SK-N-SH treated with all-trans-retinoic acid at 6 μM for 48 hours (cell line): ENCODE measurements at regions not wholly inside any gene's neighbourhood (a gene's known extent, or its start where the extent isn't known, plus 50 kb on each side); places are given as distances from the start of the nearest gene placed in this dataset.

Experiments
- ATAC-seq: fragments of 200-7000 bp; cut with Tn5 transposase; 3 replicates; pipeline ENCODE4 v1.9.1; 2020; ENCODE audit warnings: mild to moderate bottlenecking, moderate library complexity
- ARNTL ChIP-seq: fragments of 450-650 bp; formaldehyde crosslinking; IDR thresholded peaks from 2 replicates; pipeline ENCODE4 v1.5.0; 2020; ENCODE audit warnings: low read depth, mild to moderate bottlenecking, moderate library complexity, borderline replicate concordance
- BACH2 ChIP-seq: fragments of 250-450 bp; sonication (Bioruptor Pico); IDR thresholded peaks from 2 replicates; pipeline ENCODE4 v1.9.0; 2021; ENCODE audit warnings: mild to moderate bottlenecking, borderline replicate concordance
- CREB5 ChIP-seq: fragments of 250-450 bp; sonication (Bioruptor Pico); IDR thresholded peaks from 2 replicates; pipeline ENCODE4 v1.5.1; 2020; ENCODE audit warnings: low read depth, mild to moderate bottlenecking, moderate library complexity
- CSDC2 ChIP-seq: fragments of 250-450 bp; sonication (Bioruptor Pico); IDR thresholded peaks from 2 replicates; pipeline ENCODE4 v1.5.0; 2020; ENCODE audit warnings: mild to moderate bottlenecking, moderate library complexity
- CSRNP3 ChIP-seq: fragments of 250-450 bp; sonication (Bioruptor Pico); IDR thresholded peaks from 2 replicates; pipeline ENCODE4 v1.5.1; 2021; ENCODE audit warnings: mild to moderate bottlenecking, moderate library complexity
- ESRRG ChIP-seq: fragments of 250-450 bp; sonication (Bioruptor Pico); IDR thresholded peaks from 2 replicates; pipeline ENCODE4 v1.6.1; 2021; ENCODE audit warnings: mild to moderate bottlenecking
- GLIS3 ChIP-seq: fragments of 250-450 bp; sonication (Bioruptor Pico); IDR thresholded peaks from 2 replicates; pipeline ENCODE4 v1.5.0; 2020; ENCODE audit warnings: mild to moderate bottlenecking, moderate library complexity
- ISL1 ChIP-seq: fragments of 250-450 bp; sonication (Bioruptor Pico); IDR thresholded peaks from 2 replicates; pipeline ENCODE4 v2.1.2; 2022; ENCODE audit warnings: mild to moderate bottlenecking, moderate library complexity
- OSR1 ChIP-seq: fragments of 250-450 bp; sonication (Bioruptor Pico); IDR thresholded peaks from 2 replicates; pipeline ENCODE4 v1.8.0; 2022; ENCODE audit warnings: moderate library complexity, mild to moderate bottlenecking, inconsistent platforms
- PATZ1 ChIP-seq: fragments of 250-450 bp; sonication (Bioruptor Pico); IDR thresholded peaks from 2 replicates; pipeline ENCODE4 v1.8.0; 2020; ENCODE audit warnings: mild to moderate bottlenecking, moderate library complexity, borderline replicate concordance
- PPARA ChIP-seq: fragments of 250-450 bp; sonication (Bioruptor Pico); IDR thresholded peaks from 2 replicates; pipeline ENCODE4 v1.5.0; 2020; ENCODE audit warnings: mild to moderate bottlenecking, borderline replicate concordance
- RARB ChIP-seq: fragments of 250-450 bp; sonication (Bioruptor Pico); IDR thresholded peaks from 2 replicates; pipeline ENCODE4 v1.8.0; 2021; ENCODE audit warnings: mild to moderate bottlenecking, moderate library complexity
- SNAI2 ChIP-seq: fragments of 250-450 bp; sonication (Bioruptor Pico); IDR thresholded peaks from 2 replicates; pipeline ENCODE4 v1.5.0; 2020; ENCODE audit warnings: mild to moderate bottlenecking, moderate library complexity
- TCF4 ChIP-seq: fragments of 250-450 bp; sonication (Bioruptor Pico); IDR thresholded peaks from 2 replicates; pipeline ENCODE4 v1.8.0; 2021; ENCODE audit warnings: mild to moderate bottlenecking, moderate library complexity, borderline replicate concordance
- TOX ChIP-seq: fragments of 250-450 bp; sonication (Bioruptor Pico); IDR thresholded peaks from 2 replicates; pipeline ENCODE4 v1.8.0; 2021; ENCODE audit warnings: mild to moderate bottlenecking, moderate library complexity, borderline replicate concordance
- ZC3H10 ChIP-seq: fragments of 250-450 bp; sonication (Bioruptor Pico); IDR thresholded peaks from 2 replicates; pipeline ENCODE4 v1.5.1; 2021; ENCODE audit warnings: mild to moderate bottlenecking, moderate library complexity
- ZFP3 ChIP-seq: fragments of 250-450 bp; sonication (Bioruptor Pico); IDR thresholded peaks from 2 replicates; pipeline ENCODE4 v1.5.0; 2020; ENCODE audit warnings: mild to moderate bottlenecking, moderate library complexity
- ZFP30 ChIP-seq: fragments of 450-650 bp; formaldehyde crosslinking; IDR thresholded peaks from 2 replicates; pipeline ENCODE4 v1.5.0; 2022; ENCODE audit warnings: mild to moderate bottlenecking, moderate library complexity
- ZNF565 ChIP-seq: fragments of 450-650 bp; formaldehyde crosslinking; conservative IDR thresholded peaks from 2 replicates; pipeline ENCODE4 v1.5.0; 2020; ENCODE audit warnings: low read depth, mild to moderate bottlenecking, moderate library complexity
- ZNF70 ChIP-seq: fragments of 450-650 bp; formaldehyde crosslinking; IDR thresholded peaks from 2 replicates; pipeline ENCODE4 v1.5.0; 2020; ENCODE audit warnings: mild to moderate bottlenecking, moderate library complexity
- ZNF8 ChIP-seq: fragments of 450-650 bp; formaldehyde crosslinking; IDR thresholded peaks from 2 replicates; pipeline ENCODE4 v1.5.0; 2020; ENCODE audit warnings: mild to moderate bottlenecking, moderate library complexity
- TF ChIP-seq, protein P1 (sequence below): fragments of 250-450 bp; sonication (Bioruptor Pico); IDR thresholded peaks from 2 replicates; pipeline ENCODE4 v1.8.0; 2021; ENCODE audit warnings: low read depth, mild to moderate bottlenecking, moderate library complexity, borderline replicate concordance

DNA sequence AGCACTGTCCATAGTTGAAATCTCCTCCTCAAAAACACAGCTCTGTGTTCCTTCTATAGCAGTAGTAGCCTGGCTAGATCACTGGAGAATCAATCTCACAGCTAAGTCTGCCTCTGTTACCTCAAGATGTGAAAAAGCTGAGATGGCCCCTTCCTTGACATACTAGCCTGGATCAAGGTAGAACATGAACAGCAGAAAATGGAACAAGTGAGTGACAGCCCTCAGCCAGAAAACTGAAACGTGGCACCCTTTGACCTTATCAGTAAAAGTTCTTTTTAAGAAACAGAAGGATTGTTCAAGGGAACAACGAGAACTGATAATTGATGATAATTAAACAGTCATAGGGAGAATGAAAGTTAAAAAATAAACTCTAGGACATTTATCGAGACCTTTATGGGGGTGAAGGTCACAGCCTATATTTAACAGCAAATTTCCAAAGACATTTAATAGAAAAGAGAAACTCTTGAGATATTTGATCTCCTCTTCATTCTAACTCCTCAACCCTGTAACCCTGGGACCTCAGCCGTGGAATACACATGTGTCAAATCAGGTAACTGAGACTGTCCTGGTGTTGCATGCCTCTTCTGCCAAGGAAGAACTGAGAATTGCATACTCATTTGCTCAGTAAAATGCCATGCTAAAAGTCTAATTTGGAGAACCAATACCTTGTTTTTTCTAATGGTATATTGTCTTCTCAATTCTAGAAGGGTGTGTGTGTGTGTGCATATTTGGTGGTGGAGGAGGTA, 258.0 kb upstream of the ATP2B1 start:
- TF ChIP-seq ZNF8 (CRISPR knock-in tag) = no peak
- no peak for TF ChIP-seq ZFP30 (CRISPR knock-in tag)
- no peak for TF ChIP-seq ZFP3
- no peak for TF ChIP-seq RARB (CRISPR knock-in tag)
- no peak for TF ChIP-seq OSR1 (CRISPR knock-in tag)
- no peak for TF ChIP-seq ZNF565 (CRISPR knock-in tag)
- no peak for TF ChIP-seq ZNF70
- TF ChIP-seq ESRRG (CRISPR knock-in tag) = no peak
- no peak for TF ChIP-seq CREB5 (CRISPR knock-in tag)
- no peak for TF ChIP-seq TCF4 (CRISPR knock-in tag)
- ATAC-seq = no peak

DNA sequence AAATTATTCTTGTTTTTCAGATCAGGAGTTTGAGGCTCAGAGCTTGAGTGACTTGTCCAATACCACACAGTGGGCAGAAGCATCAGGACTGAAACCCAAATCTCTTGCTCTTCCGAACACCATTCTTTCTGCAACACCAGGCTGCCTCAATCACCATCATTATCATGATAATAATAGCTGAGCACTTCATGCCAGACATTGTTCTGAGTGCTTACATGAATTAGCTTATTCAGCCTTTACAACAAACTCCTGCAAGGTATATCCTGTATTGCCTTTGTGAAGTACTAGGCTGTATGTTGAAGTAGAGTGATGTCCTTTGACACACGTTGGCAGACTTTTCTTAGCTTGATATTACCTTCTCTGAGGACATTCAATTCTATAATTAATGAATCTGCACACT, 257.4 kb upstream of the ATP2B1 start:
- TF ChIP-seq TOX (no peak), RARB (CRISPR knock-in tag) (no peak), GLIS3 (no peak), BACH2 (CRISPR knock-in tag) (no peak), CREB5 (CRISPR knock-in tag) (no peak)
- ATAC-seq = no peak

- ATAC-seq = no peak
Observed at GRCh38 chr12:89962648-89963047, 254.0 kb upstream of the ATP2B1 start.

DNA sequence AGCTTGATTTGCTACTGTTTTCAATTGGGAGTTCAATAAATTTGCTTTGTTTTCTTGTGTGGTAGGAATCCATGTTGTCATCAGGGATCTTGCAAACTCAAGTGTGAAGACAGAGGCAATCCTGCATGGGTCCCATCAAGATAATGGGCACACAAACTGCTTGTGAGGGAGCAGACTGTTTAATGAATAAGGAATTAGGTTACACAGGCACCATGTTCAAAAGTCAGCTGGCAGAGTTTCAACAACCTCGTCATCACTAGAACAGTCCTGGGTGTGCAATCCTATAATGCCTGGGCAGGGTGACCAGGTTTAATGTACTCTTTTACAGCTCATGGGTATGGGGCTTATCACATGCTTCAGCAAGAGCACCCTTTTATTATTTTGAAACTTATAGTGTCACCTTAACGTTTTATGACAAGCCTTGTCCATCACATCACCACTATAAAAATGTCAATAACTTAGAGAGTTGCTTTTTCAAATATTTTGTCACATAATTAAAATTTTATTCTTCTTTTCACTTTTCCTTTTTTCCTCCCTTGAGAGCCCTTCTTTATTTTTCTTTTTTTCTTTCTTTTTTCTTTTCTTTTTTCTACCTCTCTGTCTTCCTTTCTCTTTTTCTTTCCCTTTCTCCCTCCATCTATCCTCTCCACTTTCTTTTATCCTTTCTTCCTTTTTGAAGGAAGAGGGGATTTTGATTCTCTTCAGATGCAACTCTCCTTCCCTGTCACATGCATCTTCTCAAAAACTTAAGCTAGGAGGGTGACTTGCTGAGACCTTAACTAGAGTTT, 252.2 kb upstream of the ATP2B1 start:
- TF ChIP-seq ZNF70 = no peak
- no peak for TF ChIP-seq TCF4 (CRISPR knock-in tag)
- no peak for TF ChIP-seq OSR1 (CRISPR knock-in tag)
- TF ChIP-seq ZNF565 (CRISPR knock-in tag) = no peak
- TF ChIP-seq ARNTL (CRISPR knock-in tag) = no peak
- no peak for TF ChIP-seq RARB (CRISPR knock-in tag)
- TF ChIP-seq CSRNP3 = no peak
- no peak for TF ChIP-seq CREB5 (CRISPR knock-in tag)
- no peak for TF ChIP-seq ESRRG (CRISPR knock-in tag)
- TF ChIP-seq ISL1 (CRISPR knock-in tag) = no peak
- TF ChIP-seq ZC3H10 (CRISPR knock-in tag) = no peak
- TF ChIP-seq PPARA (CRISPR knock-in tag) = no peak
- TF ChIP-seq GLIS3 = no peak
- no peak for TF ChIP-seq ZNF8 (CRISPR knock-in tag)
- no peak for TF ChIP-seq SNAI2 (CRISPR knock-in tag)
- no peak for TF ChIP-seq TOX
- no peak for TF ChIP-seq PATZ1 (CRISPR knock-in tag)
- no peak for TF ChIP-seq BACH2 (CRISPR knock-in tag)
- TF ChIP-seq, protein P1, sequence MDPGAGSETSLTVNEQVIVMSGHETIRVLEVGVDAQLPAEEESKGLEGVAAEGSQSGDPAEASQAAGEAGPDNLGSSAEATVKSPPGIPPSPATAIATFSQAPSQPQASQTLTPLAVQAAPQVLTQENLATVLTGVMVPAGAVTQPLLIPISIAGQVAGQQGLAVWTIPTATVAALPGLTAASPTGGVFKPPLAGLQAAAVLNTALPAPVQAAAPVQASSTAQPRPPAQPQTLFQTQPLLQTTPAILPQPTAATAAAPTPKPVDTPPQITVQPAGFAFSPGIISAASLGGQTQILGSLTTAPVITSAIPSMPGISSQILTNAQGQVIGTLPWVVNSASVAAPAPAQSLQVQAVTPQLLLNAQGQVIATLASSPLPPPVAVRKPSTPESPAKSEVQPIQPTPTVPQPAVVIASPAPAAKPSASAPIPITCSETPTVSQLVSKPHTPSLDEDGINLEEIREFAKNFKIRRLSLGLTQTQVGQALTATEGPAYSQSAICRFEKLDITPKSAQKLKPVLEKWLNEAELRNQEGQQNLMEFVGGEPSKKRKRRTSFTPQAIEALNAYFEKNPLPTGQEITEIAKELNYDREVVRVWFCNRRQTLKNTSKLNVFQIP (CRISPR knock-in tag) = no peak
- no peak for TF ChIP-seq CSDC2
- ATAC-seq = no peak

More at GRCh38 chr12:89962648-89963047, 254.0 kb upstream of the ATP2B1 start:
- TF ChIP-seq ZNF565 (CRISPR knock-in tag) = no peak
- TF ChIP-seq ZNF8 (CRISPR knock-in tag) = no peak
- TF ChIP-seq BACH2 (CRISPR knock-in tag) = no peak
- TF ChIP-seq ZNF70 = no peak
